GM18861 (cell line): ENCODE measurements at regions not wholly inside any gene's neighbourhood (a gene's known extent, or its start where the extent isn't known, plus 50 kb on each side); places are given as distances from the start of the nearest gene placed in this dataset.
"Not testable (repeated sequence)": the region's sequence is repeated elsewhere in the genome, so short reads cannot be mapped to it uniquely, and the experiment has no call there.

ENCODE experiments used
- ATAC-seq: cut with Tn5 transposase; IDR thresholded peaks from one replicate; pipeline ENCODE4 v1.9.1; 2021; ENCODE audit not compliant: unreplicated experiment

GRCh38 chr7:52168085-52168484, 851.5 kb upstream of the COBL start:
- no peak for ATAC-seq

DNA sequence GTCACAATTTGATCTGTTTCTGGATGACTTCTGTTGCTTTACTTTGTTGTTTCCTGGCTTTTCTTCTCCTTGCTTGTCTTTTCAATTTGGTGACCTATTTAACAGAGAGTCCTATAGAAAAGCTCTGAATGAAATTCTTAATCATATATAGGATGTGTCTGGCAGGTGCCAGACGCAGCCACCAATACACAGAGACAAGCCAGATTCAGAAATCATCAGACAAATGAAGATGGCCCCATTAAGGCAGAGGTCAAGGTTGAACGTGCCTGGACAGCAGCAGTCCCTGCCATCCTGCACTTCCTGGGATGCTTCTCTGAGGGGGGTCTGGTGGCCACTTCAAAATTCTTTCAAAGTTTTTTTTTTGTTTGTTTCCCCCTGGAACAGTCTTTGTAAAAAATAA, 846.7 kb upstream of the COBL start:
- no peak for ATAC-seq

- ATAC-seq = no peak
Observed at GRCh38 chr7:52161483-52161882, 844.9 kb upstream of the COBL start.

DNA sequence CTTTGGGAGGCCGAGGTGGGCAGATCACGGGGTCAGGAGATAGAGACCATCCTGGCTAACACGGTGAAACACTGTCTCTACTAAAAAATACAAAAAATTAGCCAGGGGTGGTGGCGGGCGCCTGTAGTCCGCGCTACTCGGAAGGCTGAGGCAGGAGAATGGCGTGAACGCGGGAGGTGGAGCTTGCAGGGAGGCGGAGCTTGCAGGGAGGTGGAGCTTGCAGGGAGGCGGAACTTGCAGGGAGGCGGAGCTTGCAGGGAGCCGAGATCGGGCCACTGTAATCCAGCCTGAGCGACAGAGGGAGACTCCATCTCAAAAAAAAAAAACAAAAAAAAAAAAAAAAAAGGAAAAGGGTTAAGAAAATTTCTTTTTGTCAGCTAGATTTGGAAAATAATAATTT, 842.8 kb upstream of the COBL start:
- ATAC-seq = not testable (repeated sequence)

DNA sequence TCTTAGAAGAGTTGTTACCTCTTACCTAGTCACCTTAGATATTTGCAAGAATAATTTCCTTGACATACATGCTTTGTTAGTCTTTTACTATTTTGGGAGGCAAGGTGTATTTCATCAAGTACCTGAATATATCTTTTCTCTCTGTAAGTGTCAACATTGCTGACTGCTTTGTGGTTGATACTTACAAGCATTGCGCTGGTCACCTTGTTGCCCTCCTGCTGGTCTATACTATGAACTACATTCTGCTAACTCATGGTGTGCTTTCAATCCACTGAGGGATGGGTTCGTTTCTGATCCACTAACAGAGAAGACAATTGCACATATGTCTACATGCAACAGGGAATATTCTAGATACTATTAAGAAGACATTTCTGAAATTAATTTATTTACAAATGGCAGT, 837.8 kb upstream of the COBL start:
- ATAC-seq = no peak

GRCh38 chr7:52151559-52151958, 835.0 kb upstream of the COBL start:
- ATAC-seq = no peak

- no peak for ATAC-seq
Observed at GRCh38 chr7:52150952-52151351, 834.3 kb upstream of the COBL start.

DNA sequence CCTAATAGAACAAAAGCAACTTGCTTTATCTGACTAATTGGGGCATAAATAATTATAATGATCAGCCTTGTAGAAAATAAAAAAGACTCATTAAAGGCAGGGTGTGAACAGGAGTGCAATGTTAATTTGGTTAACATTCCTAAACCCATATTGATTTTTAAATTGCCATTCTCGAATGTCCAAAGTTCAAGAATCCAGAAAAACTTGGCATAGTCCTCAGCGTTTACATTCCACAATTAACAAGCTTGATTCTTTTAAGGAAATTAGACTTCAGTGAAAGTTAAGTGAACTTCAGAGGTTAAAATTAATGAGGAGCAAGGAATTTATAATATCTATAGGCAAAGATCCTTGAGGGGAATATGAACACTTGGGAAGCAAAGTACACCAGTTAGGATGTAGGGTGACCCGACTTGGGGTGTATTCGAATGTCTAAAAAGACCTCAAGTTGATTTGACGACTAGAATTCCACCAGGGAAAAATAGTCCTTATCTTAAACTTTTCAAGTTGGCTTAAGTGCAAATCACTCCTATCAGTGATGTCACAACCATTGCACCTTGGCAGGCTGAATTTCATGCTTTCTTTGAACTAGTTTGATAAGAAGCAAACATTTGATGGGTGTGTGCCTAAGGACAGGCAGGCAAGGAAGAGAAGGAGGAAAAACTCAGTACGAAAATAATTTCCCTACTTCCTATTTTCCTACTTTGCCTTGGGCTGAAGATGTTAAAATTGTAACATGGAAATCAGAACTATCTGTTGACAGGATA, 830.4 kb upstream of the COBL start:
- ATAC-seq = no peak

DNA sequence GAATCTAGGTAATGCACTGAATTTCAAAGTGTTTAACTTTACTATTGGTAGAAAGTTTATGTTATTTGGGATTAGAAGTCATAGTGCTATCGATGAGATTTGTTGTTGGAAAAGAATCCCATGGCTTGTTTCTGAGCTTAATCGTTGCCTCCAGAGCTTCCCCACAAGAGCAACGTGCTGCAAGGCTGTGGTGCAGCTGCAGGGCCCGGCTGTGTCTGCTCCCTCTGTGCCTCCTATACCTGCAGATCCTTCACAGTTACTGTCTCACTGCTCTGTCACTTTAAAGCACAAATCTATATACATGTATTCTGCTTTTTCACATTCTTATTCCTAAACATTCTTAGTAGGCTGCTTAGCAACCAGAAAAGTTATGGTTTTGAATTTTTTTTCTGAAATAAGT, 826.6 kb upstream of the COBL start:
- ATAC-seq = no peak

DNA sequence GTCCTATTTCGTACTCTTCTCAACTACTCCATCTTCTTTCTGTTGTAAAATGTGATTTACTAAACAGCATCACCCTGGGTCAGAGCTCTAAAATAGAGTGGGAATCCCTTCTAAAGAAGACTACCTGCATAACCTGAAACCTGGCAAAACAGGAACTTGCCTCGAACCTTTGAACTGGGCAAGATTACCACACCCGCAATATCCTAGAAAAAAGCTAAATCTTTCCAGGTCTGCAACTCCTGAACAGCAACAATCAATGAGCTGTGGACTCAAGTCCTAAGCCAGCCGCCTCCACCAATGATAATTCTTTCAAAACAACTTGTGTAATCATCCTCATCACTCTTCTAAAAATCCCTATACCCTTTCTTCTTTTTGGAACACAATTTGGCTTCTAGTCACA, 824.2 kb upstream of the COBL start:
- ATAC-seq = no peak

DNA sequence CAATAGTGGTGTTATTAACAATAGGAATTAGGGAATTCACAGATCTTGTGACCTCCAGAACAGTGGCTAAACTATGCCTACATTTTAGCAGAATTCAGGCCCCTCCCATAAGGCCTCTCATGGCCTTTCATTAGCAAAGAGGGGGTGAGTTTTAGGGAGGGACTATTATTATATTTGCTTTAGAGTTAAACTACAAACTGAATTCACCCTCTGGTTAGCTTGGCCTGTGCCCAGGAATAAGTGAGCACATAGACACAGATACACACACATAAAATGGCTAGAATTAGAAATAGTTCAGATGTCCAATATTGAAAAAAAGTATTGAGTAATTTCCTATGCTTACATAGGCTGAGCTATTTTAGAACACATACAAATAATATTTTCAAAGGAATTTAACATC, 818.8 kb upstream of the COBL start:
- no peak for ATAC-seq

DNA sequence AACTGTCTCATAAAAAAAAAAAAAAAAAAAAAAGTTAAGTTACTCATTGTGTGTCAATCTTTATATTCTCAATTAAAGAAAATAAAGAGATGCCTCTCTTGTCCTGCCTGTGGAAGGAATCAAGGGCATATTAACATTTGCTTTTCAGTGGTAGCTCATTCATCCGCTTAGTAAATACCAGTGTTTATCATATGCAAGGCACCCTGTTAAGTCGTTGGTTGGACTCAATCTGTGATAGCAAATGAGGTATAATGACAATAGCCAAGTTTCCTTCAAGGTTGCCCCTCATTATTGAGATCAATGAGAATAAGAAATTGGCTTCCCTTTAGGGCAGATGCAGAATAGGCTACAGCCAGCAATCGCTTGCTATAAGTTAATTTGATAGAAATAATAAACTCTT, 812.7 kb upstream of the COBL start:
- ATAC-seq = no peak

- no peak for ATAC-seq
Observed at GRCh38 chr7:52120912-52121311, 804.3 kb upstream of the COBL start.

GRCh38 chr7:52119537-52119936, 802.9 kb upstream of the COBL start:
- no peak for ATAC-seq

DNA sequence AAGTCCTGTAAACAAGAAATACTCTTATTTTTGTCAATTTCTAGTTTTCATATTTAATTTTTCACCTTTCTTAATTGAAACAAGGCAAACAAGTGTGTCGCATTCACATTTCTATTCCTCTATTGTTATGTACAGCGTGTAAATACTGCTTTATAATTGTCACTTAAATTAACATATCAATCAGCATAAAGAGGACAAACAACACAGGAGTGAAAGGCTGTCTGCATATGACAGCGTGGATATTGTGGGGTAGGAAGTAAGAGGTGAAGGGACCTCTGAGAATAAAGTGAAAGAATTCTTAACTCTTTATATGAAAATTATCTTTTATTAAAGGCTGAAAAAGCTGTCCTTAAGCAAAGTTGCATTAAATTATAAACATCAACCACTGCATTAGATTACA, 797.9 kb upstream of the COBL start:
- ATAC-seq = no peak

GRCh38 chr7:52114056-52114455, 797.4 kb upstream of the COBL start:
- ATAC-seq = no peak

DNA sequence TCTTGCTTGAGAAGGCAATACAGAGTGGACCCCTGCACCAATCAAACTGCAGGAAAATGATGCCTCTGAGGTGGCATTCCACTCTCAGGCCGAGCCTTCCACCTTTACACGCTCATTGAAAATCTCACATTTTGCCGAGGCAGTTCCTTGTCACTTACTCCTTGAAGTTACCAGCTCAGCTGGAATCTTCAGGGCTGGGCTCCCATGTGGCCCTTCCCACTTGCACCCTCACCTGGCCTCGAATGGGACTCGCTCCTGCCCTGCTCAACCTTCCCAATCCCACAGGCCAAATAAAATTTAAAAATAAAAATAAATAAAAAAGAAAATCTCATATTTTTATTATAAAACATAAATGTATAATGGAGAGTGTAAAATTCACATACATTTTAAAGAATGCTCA, 790.7 kb upstream of the COBL start:
- no peak for ATAC-seq

DNA sequence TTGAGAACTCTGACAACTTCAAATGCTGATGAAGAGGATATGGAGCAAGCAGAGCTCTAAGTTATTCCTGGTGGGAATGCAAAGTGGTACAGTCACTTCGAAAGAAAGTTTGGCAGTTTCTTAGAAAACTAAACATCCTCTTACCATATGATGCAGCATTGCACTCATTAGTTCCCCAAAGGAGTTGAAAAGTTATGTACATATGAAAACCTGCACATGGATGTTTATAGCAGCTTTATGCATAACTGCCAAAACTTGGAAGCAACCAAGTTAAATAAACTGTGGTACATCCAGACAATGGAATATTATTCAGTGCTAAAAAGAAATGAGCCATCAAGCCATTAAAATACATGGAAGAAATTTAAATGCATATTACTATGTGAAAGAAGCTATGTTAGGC, 779.3 kb upstream of the COBL start:
- ATAC-seq = no peak

- no peak for ATAC-seq
Observed at GRCh38 chr7:52091996-52092395, 775.4 kb upstream of the COBL start.

GRCh38 chr7:52091101-52091500, 774.5 kb upstream of the COBL start:
- no peak for ATAC-seq

- no peak for ATAC-seq
Observed at GRCh38 chr7:52088008-52088901, 771.6 kb upstream of the COBL start.

DNA sequence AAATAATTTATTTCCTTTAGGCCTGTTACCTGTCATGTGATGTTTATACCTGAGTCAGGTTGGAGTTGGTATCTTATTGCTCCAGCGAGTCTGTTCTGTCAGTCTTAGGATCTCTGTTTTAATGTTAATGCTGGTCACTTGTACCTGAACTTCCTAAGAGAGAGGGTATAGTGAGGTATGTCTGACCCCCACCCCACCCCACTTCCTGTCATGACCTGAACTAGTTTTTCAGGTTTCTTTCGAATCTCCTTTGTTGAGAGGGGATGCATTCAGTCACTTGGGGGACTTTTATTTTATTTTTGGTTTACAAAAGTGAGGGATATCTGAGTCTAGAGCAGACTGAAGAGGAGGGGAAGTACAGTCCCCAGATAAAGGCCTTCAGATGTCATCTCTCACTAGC, 769.0 kb upstream of the COBL start:
- no peak for ATAC-seq
